Panc1 (cell line): ENCODE measurements at regions not wholly inside any gene's neighbourhood (a gene's known extent, or its start where the extent isn't known, plus 50 kb on each side); places are given as distances from the start of the nearest gene placed in this dataset.

ENCODE experiments used
- SIN3A ChIP-seq: IDR thresholded peaks from 2 replicates; pipeline ENCODE4 v1.6.1; 2012; ENCODE audit warnings: low read depth, mild to moderate bottlenecking, low read length, moderate library complexity, borderline replicate concordance; ENCODE audit not compliant: insufficient read depth
- TF ChIP-seq, protein P1 (sequence below), 2 experiments: IDR thresholded peaks; 2 replicates each; pipeline ENCODE4 v1.6.1; 2011 to 2012; ENCODE audit warnings: low read depth in 2 of 2, control low read depth in 1 of 2, low read length in 1 of 2, mild to moderate bottlenecking in 1 of 2, moderate library complexity in 1 of 2; ENCODE audit not compliant: insufficient read depth in 1 of 2
- TF ChIP-seq, protein P2 (sequence below): fragments of 450-650 bp; IDR thresholded peaks from 2 replicates; pipeline ENCODE4 v1.5.1; 2017; ENCODE audit warnings: mild to moderate bottlenecking

DNA sequence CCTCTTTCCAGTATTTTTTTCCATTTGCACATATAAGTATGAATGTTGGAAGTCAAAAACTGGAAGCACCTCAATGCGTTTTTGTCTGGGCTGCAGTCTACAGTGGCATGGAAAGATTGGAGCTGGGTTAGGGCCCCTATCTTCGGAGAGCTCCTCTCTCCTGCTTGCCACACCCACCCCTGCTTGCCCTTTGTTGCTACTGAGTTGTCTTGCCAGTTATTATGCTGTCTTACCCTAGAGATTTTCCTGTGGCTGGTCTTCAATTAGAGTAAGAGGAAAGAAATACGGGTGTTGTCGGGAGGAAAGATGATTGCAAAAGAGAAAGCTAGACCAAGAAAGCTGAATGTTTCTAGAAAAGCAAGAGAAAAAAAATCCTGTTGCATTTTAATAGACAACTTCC, 228.9 kb upstream of the CELF2 start:
- TF ChIP-seq, protein P1, sequence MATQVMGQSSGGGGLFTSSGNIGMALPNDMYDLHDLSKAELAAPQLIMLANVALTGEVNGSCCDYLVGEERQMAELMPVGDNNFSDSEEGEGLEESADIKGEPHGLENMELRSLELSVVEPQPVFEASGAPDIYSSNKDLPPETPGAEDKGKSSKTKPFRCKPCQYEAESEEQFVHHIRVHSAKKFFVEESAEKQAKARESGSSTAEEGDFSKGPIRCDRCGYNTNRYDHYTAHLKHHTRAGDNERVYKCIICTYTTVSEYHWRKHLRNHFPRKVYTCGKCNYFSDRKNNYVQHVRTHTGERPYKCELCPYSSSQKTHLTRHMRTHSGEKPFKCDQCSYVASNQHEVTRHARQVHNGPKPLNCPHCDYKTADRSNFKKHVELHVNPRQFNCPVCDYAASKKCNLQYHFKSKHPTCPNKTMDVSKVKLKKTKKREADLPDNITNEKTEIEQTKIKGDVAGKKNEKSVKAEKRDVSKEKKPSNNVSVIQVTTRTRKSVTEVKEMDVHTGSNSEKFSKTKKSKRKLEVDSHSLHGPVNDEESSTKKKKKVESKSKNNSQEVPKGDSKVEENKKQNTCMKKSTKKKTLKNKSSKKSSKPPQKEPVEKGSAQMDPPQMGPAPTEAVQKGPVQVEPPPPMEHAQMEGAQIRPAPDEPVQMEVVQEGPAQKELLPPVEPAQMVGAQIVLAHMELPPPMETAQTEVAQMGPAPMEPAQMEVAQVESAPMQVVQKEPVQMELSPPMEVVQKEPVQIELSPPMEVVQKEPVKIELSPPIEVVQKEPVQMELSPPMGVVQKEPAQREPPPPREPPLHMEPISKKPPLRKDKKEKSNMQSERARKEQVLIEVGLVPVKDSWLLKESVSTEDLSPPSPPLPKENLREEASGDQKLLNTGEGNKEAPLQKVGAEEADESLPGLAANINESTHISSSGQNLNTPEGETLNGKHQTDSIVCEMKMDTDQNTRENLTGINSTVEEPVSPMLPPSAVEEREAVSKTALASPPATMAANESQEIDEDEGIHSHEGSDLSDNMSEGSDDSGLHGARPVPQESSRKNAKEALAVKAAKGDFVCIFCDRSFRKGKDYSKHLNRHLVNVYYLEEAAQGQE (IDR thresholded peaks at IDR 0.05; ENCODE audit: insufficient read depth in 1 of 2, low read depth in 2 of 2, low read length in 1 of 2), result no peak
- TF ChIP-seq, protein P2, sequence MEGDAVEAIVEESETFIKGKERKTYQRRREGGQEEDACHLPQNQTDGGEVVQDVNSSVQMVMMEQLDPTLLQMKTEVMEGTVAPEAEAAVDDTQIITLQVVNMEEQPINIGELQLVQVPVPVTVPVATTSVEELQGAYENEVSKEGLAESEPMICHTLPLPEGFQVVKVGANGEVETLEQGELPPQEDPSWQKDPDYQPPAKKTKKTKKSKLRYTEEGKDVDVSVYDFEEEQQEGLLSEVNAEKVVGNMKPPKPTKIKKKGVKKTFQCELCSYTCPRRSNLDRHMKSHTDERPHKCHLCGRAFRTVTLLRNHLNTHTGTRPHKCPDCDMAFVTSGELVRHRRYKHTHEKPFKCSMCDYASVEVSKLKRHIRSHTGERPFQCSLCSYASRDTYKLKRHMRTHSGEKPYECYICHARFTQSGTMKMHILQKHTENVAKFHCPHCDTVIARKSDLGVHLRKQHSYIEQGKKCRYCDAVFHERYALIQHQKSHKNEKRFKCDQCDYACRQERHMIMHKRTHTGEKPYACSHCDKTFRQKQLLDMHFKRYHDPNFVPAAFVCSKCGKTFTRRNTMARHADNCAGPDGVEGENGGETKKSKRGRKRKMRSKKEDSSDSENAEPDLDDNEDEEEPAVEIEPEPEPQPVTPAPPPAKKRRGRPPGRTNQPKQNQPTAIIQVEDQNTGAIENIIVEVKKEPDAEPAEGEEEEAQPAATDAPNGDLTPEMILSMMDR, result no peak
- TF ChIP-seq SIN3A, result no peak
